ENCODE measurements at regions not wholly inside any gene's neighbourhood (a gene's known extent, or its start where the extent isn't known, plus 50 kb on each side); places are given as distances from the start of the nearest gene placed in this dataset.

DNA sequence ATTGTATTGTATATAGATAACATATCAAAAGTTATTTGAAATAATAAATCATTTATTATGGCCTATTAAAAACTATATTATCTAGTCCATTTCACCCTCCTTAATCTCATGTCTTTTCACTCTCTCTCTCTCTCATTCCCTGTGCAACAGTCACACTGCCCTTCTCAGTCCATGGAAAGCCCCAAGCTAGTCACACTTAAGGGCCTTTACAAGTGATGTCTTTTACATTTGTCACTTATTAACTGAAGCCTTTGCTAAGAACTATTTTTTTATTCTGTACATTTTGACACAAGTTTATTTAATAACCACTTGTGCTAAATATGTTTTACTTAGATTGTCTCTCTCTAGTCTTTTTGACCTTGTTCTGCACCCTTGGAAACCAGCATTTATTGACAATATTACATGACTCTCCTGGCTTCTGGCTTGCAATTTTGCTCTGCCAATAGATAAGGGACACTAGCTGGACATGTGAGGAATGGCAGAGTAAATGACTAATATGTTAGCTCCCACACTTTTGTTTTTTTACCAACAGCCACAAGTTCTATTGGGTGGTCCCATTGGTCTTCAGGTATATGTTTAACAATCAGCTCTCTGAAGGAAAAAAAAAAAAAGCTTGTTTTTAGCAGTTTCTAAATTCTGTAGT lies 706.8 kb upstream of the POT1 start:
- Mint-ChIP-seq H3K4me3 (no peak overlapping the region), H3K4me1 (ENCODE audit: unreplicated experiment) (no peaks in the 10 kb centered on the region), H3K27ac (no peak overlapping the region), H3K9me3 (no peaks in the 10 kb centered on the region), H3K36me3 (no peaks in the 10 kb centered on the region), H3K27me3 (no peaks in the 10 kb centered on the region)
- no peak for DNase-seq (ENCODE audit: extremely low spot score, unreplicated experiment)
- TF ChIP-seq, protein P1, sequence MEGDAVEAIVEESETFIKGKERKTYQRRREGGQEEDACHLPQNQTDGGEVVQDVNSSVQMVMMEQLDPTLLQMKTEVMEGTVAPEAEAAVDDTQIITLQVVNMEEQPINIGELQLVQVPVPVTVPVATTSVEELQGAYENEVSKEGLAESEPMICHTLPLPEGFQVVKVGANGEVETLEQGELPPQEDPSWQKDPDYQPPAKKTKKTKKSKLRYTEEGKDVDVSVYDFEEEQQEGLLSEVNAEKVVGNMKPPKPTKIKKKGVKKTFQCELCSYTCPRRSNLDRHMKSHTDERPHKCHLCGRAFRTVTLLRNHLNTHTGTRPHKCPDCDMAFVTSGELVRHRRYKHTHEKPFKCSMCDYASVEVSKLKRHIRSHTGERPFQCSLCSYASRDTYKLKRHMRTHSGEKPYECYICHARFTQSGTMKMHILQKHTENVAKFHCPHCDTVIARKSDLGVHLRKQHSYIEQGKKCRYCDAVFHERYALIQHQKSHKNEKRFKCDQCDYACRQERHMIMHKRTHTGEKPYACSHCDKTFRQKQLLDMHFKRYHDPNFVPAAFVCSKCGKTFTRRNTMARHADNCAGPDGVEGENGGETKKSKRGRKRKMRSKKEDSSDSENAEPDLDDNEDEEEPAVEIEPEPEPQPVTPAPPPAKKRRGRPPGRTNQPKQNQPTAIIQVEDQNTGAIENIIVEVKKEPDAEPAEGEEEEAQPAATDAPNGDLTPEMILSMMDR (conservative IDR thresholded peaks at IDR 0.05), result no peak

- no peaks in the 10 kb centered on the region for H3K4me1 Mint-ChIP-seq (ENCODE audit: unreplicated experiment)
- DNase-seq (ENCODE audit: extremely low spot score, unreplicated experiment), result no peak
- no peaks in the 10 kb centered on the region for H3K36me3 Mint-ChIP-seq
- H3K4me3 Mint-ChIP-seq, result no peak overlapping the region
- H3K27me3 Mint-ChIP-seq, result no peaks in the 10 kb centered on the region
- H3K27ac Mint-ChIP-seq, result no peak overlapping the region
- peaks cover 7% of the 10 kb centered on the region for H3K9me3 Mint-ChIP-seq
- TF ChIP-seq, protein P1 (conservative IDR thresholded peaks at IDR 0.05), result no peak
Observed at GRCh38 chr7:125618516-125618915, 688.9 kb upstream of the POT1 start.

DNA sequence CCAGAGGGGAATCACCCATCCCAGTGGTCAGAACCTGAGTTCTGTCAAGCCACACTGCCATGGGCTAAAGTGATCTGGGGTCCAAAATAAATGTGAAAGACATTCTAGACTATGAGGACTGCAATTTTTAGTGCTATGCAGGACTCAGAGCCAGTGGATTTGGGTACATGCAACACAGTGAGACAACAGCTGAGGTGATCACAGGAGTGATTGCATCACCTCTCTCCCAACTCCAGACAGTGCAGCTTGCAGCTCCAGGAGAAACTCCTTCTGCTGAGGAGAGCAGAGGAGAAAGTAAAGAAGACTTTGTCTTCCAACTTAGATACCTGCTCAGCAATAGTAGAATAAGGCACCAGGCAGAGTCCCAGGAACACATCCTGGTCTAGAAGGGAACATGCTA lies 682.0 kb upstream of the POT1 start:
- Mint-ChIP-seq H3K27ac (no peak overlapping the region), H3K4me3 (no peak overlapping the region), H3K9me3 (peaks cover 7% of the 10 kb centered on the region), H3K4me1 (ENCODE audit: unreplicated experiment) (no peaks in the 10 kb centered on the region), H3K36me3 (no peaks in the 10 kb centered on the region), H3K27me3 (peaks cover 3% of the 10 kb centered on the region)
- TF ChIP-seq, protein P1 (conservative IDR thresholded peaks at IDR 0.05), result no peak
- DNase-seq (ENCODE audit: extremely low spot score, unreplicated experiment), result no peak

DNA sequence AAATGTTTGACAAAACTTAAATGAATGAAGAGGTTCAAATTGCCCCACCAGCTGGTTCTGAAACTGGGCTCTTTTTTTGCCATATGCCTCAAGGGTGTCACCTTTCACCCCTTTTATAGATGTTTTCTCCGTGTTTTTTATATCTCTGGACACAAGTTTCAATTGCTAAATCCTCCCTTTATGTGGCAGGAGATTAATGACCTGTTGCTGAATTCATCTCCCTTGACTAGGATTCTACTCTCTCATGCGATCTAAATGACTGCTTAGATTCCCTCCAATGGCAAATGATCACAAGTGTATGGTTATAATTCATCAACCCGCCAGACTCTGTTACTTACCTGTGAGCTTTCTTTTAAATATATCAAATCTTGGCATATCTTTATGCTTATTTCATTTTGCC lies 677.0 kb upstream of the POT1 start:
- Mint-ChIP-seq H3K27me3 (peaks cover 3% of the 10 kb centered on the region), H3K36me3 (no peaks in the 10 kb centered on the region), H3K27ac (no peak overlapping the region), H3K4me1 (ENCODE audit: unreplicated experiment) (no peaks in the 10 kb centered on the region), H3K4me3 (no peak overlapping the region), H3K9me3 (no peaks in the 10 kb centered on the region)
- DNase-seq (ENCODE audit: extremely low spot score, unreplicated experiment), result no peak
- TF ChIP-seq, protein P1 (conservative IDR thresholded peaks at IDR 0.05), result no peak

- H3K27ac Mint-ChIP-seq, result no peak overlapping the region
- H3K27me3 Mint-ChIP-seq, result no peaks in the 10 kb centered on the region
- H3K4me3 Mint-ChIP-seq, result no peak overlapping the region
- no peak for DNase-seq (ENCODE audit: extremely low spot score, unreplicated experiment)
- H3K36me3 Mint-ChIP-seq, result no peaks in the 10 kb centered on the region
- H3K4me1 Mint-ChIP-seq (ENCODE audit: unreplicated experiment), result no peaks in the 10 kb centered on the region
- no peaks in the 10 kb centered on the region for H3K9me3 Mint-ChIP-seq
- TF ChIP-seq, protein P1 (conservative IDR thresholded peaks at IDR 0.05), result no peak
Observed at GRCh38 chr7:125605241-125605640, 675.6 kb upstream of the POT1 start.

GRCh38 chr7:125602441-125602840 lies 672.8 kb upstream of the POT1 start:
- Mint-ChIP-seq H3K4me1 (ENCODE audit: unreplicated experiment) (no peaks in the 10 kb centered on the region), H3K36me3 (no peaks in the 10 kb centered on the region), H3K4me3 (no peak overlapping the region), H3K9me3 (no peaks in the 10 kb centered on the region), H3K27me3 (no peaks in the 10 kb centered on the region), H3K27ac (no peak overlapping the region)
- TF ChIP-seq, protein P1 (conservative IDR thresholded peaks at IDR 0.05), result no peak
- no peak for DNase-seq (ENCODE audit: extremely low spot score, unreplicated experiment)

Measured in type B pancreatic cell (in vitro differentiated cells).